SJCRH30 (cell line): ENCODE measurements at regions not wholly inside any gene's neighbourhood (a gene's known extent, or its start where the extent isn't known, plus 50 kb on each side); places are given as distances from the start of the nearest gene placed in this dataset.

ENCODE experiments used
- DNase-seq, 2 experiments: peaks; one replicate each; pipeline ENCODE4 v3.0.0-alpha.2; 2015 to 2020
- H3K27ac ChIP-seq: fragments of 250-450 bp; sonication (Bioruptor Pico); 2 replicates; pipeline ENCODE4 v1.5.1; 2020; ENCODE audit warnings: mild to moderate bottlenecking, moderate library complexity
- H3K27me3 ChIP-seq: fragments of 250-450 bp; sonication (Bioruptor Pico); 2 replicates; pipeline ENCODE4 v1.5.1; 2020; ENCODE audit warnings: mild to moderate bottlenecking, moderate library complexity
- H3K36me3 ChIP-seq: fragments of 250-450 bp; sonication (Bioruptor Pico); 2 replicates; pipeline ENCODE4 v1.5.1; 2020; ENCODE audit warnings: mild to moderate bottlenecking, moderate library complexity
- H3K4me1 ChIP-seq: fragments of 250-450 bp; sonication (Bioruptor Pico); 2 replicates; pipeline ENCODE4 v1.5.1; 2020; ENCODE audit warnings: mild to moderate bottlenecking, moderate library complexity
- H3K4me3 ChIP-seq: fragments of 250-450 bp; sonication (Bioruptor Pico); 2 replicates; pipeline ENCODE4 v1.5.1; 2020; ENCODE audit warnings: mild to moderate bottlenecking, moderate library complexity
- H3K9me3 ChIP-seq: fragments of 250-450 bp; sonication (Bioruptor Pico); replicated peaks from 2 replicates; pipeline ENCODE4 v1.5.1; 2020; ENCODE audit warnings: mild to moderate bottlenecking, moderate library complexity

- DNase-seq: no peak
- no peaks in the 10 kb centered on the region for H3K4me1 ChIP-seq
- no peak overlapping the region for H3K27ac ChIP-seq
- no peak overlapping the region for H3K4me3 ChIP-seq
- H3K9me3 ChIP-seq: no peaks in the 10 kb centered on the region
- no peaks in the 10 kb centered on the region for H3K27me3 ChIP-seq
- H3K36me3 ChIP-seq: no peaks in the 10 kb centered on the region
Observed at GRCh38 chr18:41613003-41613609, 341.9 kb upstream of the PIK3C3 start.

- Histone ChIP-seq H3K4me3 (no peak overlapping the region), H3K27me3 (no peaks in the 10 kb centered on the region), H3K4me1 (no peaks in the 10 kb centered on the region), H3K9me3 (no peaks in the 10 kb centered on the region), H3K36me3 (no peaks in the 10 kb centered on the region), H3K27ac (no peak overlapping the region)
- DNase-seq: no peak
Observed at GRCh38 chr18:41604964-41605363, 350.1 kb upstream of the PIK3C3 start.

GRCh38 chr18:41602034-41602433, 353.0 kb upstream of the PIK3C3 start:
- no peak for DNase-seq
- Histone ChIP-seq H3K27me3 (no peaks in the 10 kb centered on the region), H3K9me3 (no peaks in the 10 kb centered on the region), H3K4me1 (no peaks in the 10 kb centered on the region), H3K36me3 (no peaks in the 10 kb centered on the region), H3K4me3 (no peak overlapping the region), H3K27ac (no peak overlapping the region)

- Histone ChIP-seq H3K9me3 (no peaks in the 10 kb centered on the region), H3K36me3 (no peaks in the 10 kb centered on the region), H3K27ac (no peak overlapping the region), H3K4me3 (no peak overlapping the region), H3K27me3 (no peaks in the 10 kb centered on the region), H3K4me1 (no peaks in the 10 kb centered on the region)
- DNase-seq: no peak
Observed at GRCh38 chr18:41600693-41601391, 354.2 kb upstream of the PIK3C3 start.

GRCh38 chr18:41599466-41599865, 355.6 kb upstream of the PIK3C3 start:
- H3K36me3 ChIP-seq: no peaks in the 10 kb centered on the region
- DNase-seq: no peak
- no peaks in the 10 kb centered on the region for H3K27me3 ChIP-seq
- H3K9me3 ChIP-seq: no peaks in the 10 kb centered on the region
- H3K4me1 ChIP-seq: no peaks in the 10 kb centered on the region
- H3K4me3 ChIP-seq: no peak overlapping the region
- H3K27ac ChIP-seq: no peak overlapping the region

GRCh38 chr18:41594582-41594981, 360.5 kb upstream of the PIK3C3 start:
- no peaks in the 10 kb centered on the region for H3K9me3 ChIP-seq

DNA sequence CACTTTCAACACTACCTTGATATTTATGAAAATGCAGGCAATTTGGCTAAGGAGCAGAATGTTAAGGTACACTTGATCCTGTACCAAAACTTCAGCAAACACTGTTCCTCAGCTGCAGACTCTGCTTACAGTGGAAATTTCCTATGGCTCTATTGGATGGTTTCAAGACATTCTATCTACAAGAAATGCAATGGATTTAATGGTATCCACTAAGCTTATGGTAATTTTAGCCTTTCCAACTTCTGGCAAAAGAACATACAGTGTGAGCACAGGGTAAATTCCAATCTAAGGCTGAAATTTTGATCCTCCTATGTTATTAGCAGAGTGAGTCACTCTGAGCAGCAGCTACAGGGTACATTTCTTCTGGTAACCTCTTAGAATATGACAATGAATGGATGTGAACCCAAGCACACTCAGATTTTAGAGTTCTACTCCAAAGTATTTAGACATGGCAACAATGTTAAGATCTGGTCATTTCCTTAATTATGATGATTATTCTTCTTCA, 361.8 kb upstream of the PIK3C3 start:
- Histone ChIP-seq H3K36me3 (no peaks in the 10 kb centered on the region), H3K27ac (no peak overlapping the region), H3K9me3 (no peaks in the 10 kb centered on the region), H3K4me1 (no peaks in the 10 kb centered on the region), H3K4me3 (no peak overlapping the region), H3K27me3 (no peaks in the 10 kb centered on the region)
- no peak for DNase-seq

More at GRCh38 chr18:41594582-41594981, 360.5 kb upstream of the PIK3C3 start:
- DNase-seq: peak in 1 of 2 experiments; percentile 10
- Histone ChIP-seq H3K4me1 (no peaks in the 10 kb centered on the region), H3K27me3 (no peaks in the 10 kb centered on the region), H3K36me3 (no peaks in the 10 kb centered on the region), H3K27ac (no peak overlapping the region), H3K4me3 (no peak overlapping the region)

DNA sequence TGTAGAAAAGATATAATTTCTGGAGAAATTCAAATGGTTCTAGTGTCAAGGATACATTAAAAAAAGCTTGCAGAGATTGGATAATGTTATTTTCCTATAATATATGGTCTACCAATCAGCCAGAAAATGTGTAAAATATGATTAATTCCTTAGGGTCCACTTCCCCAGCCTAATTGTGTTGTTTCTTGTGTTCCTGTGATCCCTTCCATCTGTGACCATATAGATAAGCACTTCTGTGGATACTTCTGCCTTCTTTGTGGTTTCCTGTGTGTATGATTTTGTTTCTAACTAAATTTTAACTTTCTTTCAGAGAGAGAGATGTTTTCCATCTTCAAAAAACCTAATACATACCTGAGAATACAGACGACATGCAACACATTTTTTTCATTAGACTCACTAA, 367.1 kb upstream of the PIK3C3 start:
- no peak overlapping the region for H3K4me3 ChIP-seq
- H3K4me1 ChIP-seq: no peaks in the 10 kb centered on the region
- H3K27me3 ChIP-seq: no peaks in the 10 kb centered on the region
- H3K27ac ChIP-seq: no peak overlapping the region
- no peak for DNase-seq
- no peaks in the 10 kb centered on the region for H3K36me3 ChIP-seq
- H3K9me3 ChIP-seq: no peaks in the 10 kb centered on the region

DNA sequence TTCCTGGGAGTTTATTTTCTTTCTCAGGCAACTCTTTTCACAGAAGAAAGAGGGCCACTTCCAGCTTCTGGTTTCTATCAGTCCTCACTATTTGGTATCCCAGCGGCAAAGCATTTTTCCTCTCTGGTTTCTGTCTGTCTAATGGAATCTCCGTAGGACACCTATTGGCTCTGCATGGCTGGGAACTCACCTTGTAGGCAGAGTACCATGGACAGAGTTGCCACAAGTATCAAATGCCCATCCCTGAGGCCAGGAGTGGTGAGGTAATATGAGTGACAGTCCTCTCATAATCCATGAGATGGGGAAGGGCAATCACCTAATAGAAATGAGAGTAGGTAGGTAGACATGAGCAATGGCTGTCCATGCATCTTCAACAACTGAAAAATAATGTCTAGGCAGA, 369.5 kb upstream of the PIK3C3 start:
- H3K4me3 ChIP-seq: no peak overlapping the region
- no peak overlapping the region for H3K27ac ChIP-seq
- no peaks in the 10 kb centered on the region for H3K9me3 ChIP-seq
- DNase-seq: no peak
- H3K36me3 ChIP-seq: no peaks in the 10 kb centered on the region
- no peaks in the 10 kb centered on the region for H3K4me1 ChIP-seq
- H3K27me3 ChIP-seq: no peaks in the 10 kb centered on the region

GRCh38 chr18:41579185-41579584, 375.8 kb upstream of the PIK3C3 start:
- no peak overlapping the region for H3K4me3 ChIP-seq
- no peaks in the 10 kb centered on the region for H3K36me3 ChIP-seq
- H3K27ac ChIP-seq: no peak overlapping the region
- no peaks in the 10 kb centered on the region for H3K4me1 ChIP-seq
- DNase-seq: no peak
- no peaks in the 10 kb centered on the region for H3K9me3 ChIP-seq
- no peaks in the 10 kb centered on the region for H3K27me3 ChIP-seq

DNA sequence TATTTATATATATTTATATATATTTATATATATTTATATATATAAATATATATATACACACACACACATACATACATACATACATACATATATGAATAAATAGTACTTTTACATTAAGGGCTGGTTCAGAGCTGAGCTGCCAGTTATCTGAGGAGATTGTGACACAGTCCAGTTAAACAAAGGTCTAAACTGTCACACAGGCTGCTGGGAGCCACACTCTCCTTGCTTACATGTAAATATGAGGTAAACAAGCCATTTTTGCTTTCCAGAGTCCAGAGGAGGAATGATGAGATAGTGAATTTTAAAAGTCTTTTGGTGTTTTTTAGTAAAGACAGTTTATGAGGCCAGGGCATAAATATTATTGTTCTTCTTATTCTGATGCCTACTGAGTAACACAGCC, 377.5 kb upstream of the PIK3C3 start:
- no peaks in the 10 kb centered on the region for H3K9me3 ChIP-seq
- no peak overlapping the region for H3K27ac ChIP-seq
- no peak for DNase-seq
- no peak overlapping the region for H3K4me3 ChIP-seq
- no peaks in the 10 kb centered on the region for H3K36me3 ChIP-seq
- H3K27me3 ChIP-seq: no peaks in the 10 kb centered on the region
- no peaks in the 10 kb centered on the region for H3K4me1 ChIP-seq

GRCh38 chr18:41576643-41577042, 378.4 kb upstream of the PIK3C3 start:
- no peak for DNase-seq
- no peaks in the 10 kb centered on the region for H3K9me3 ChIP-seq
- H3K4me3 ChIP-seq: no peak overlapping the region
- no peaks in the 10 kb centered on the region for H3K36me3 ChIP-seq
- no peak overlapping the region for H3K27ac ChIP-seq
- no peaks in the 10 kb centered on the region for H3K4me1 ChIP-seq
- no peaks in the 10 kb centered on the region for H3K27me3 ChIP-seq

GRCh38 chr18:41569867-41570266, 385.2 kb upstream of the PIK3C3 start:
- no peaks in the 10 kb centered on the region for H3K4me1 ChIP-seq
- no peaks in the 10 kb centered on the region for H3K36me3 ChIP-seq
- H3K27ac ChIP-seq: no peak overlapping the region
- no peak for DNase-seq
- no peak overlapping the region for H3K4me3 ChIP-seq
- H3K27me3 ChIP-seq: no peaks in the 10 kb centered on the region
- no peaks in the 10 kb centered on the region for H3K9me3 ChIP-seq

GRCh38 chr18:41561961-41562360, 393.1 kb upstream of the PIK3C3 start:
- H3K27me3 ChIP-seq: no peaks in the 10 kb centered on the region
- DNase-seq: no peak
- no peaks in the 10 kb centered on the region for H3K9me3 ChIP-seq
- H3K27ac ChIP-seq: no peak overlapping the region
- H3K36me3 ChIP-seq: no peaks in the 10 kb centered on the region
- H3K4me3 ChIP-seq: no peak overlapping the region
- H3K4me1 ChIP-seq: no peaks in the 10 kb centered on the region

DNA sequence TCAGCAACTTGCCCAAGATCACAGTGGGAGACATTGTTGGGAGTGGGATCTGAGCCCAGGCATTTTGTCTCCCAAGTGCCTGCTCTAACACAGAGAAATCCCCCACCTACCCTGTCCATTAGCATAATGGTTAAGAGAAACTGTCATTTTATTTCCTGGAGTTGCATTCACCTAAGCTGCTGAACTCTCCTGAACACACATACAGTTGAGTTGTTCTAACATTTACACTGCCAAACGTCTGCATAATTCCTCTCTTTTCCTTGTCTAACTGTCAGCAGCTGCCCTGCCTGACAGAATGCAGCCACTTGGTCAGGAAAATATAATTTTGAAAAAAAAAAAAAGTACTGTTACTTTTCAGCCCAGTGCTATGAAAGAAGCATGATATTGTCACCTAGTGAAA, 396.3 kb upstream of the PIK3C3 start:
- no peak for DNase-seq
- Histone ChIP-seq H3K4me1 (no peaks in the 10 kb centered on the region), H3K9me3 (no peaks in the 10 kb centered on the region), H3K27ac (no peak overlapping the region), H3K36me3 (no peaks in the 10 kb centered on the region), H3K4me3 (no peak overlapping the region), H3K27me3 (no peaks in the 10 kb centered on the region)

GRCh38 chr18:41553716-41554115, 401.3 kb upstream of the PIK3C3 start:
- Histone ChIP-seq H3K27me3 (no peaks in the 10 kb centered on the region), H3K4me1 (no peaks in the 10 kb centered on the region), H3K9me3 (no peaks in the 10 kb centered on the region), H3K4me3 (no peak overlapping the region), H3K36me3 (no peaks in the 10 kb centered on the region), H3K27ac (no peak overlapping the region)
- DNase-seq: peak in 1 of 2 experiments; percentile 1
